Body of pancreas (tissue), 4 donors: ENCODE measurements at regions not wholly inside any gene's neighbourhood (a gene's known extent, or its start where the extent isn't known, plus 50 kb on each side); places are given as distances from the start of the nearest gene placed in this dataset.
A peak's percentile ranks its signal among the peaks of the same experiment; 100 is the strongest.

ENCODE experiments used
- ATAC-seq: fragments of 150-250 bp; one replicate; pipeline ENCODE4 v1.9.1; 2016
- DNase-seq, 4 donors: peaks; one replicate each; pipeline ENCODE4 v3.0.0-alpha.2; 2019
- H3K27ac ChIP-seq, 4 donors: fragments of 200-600 bp; sonication (generic); 1 replicate in 3 of 4; 2 replicates in 1 of 4; pipeline versions ENCODE4 v1.5.1 to v1.6.1; 2016 to 2019; ENCODE audit warnings: mild to moderate bottlenecking in 1 of 4, mixed read lengths in 1 of 4, moderate library complexity in 1 of 4
- H3K27me3 ChIP-seq, 2 donors: fragments of 200-600 bp; sonication (generic); one replicate each; pipeline ENCODE4 v1.6.0; 2016; ENCODE audit warnings: mild to moderate bottlenecking in 1 of 2
- H3K36me3 ChIP-seq, 2 donors: fragments of 200-600 bp; sonication (generic); replicated peaks in 1 of 2; 2 replicates each; pipeline ENCODE4 v1.5.1; 2016; ENCODE audit warnings: low read depth in 2 of 2; ENCODE audit not compliant: insufficient read depth in 1 of 2
- H3K4me1 ChIP-seq: fragments of 200-600 bp; sonication (generic); one replicate; pipeline ENCODE4 v1.6.0; 2016
- H3K4me3 ChIP-seq, 2 donors: fragments of 200-600 bp; sonication (generic); 1 replicate in 1 of 2; 2 replicates in 1 of 2; pipeline ENCODE4 v1.5.1; 2016 to 2019
- H3K9me3 ChIP-seq, 3 donors: fragments of 200-600 bp; sonication (generic); 1 replicate in 2 of 3; 2 replicates in 1 of 3; pipeline ENCODE4 v1.5.1; 2016
- CTCF ChIP-seq, 7 experiments: fragments of 450-650 bp in 4 of 7; fragments of 200-600 bp in 3 of 7; sonication (generic) in 3 of 7; IDR thresholded peaks; one replicate each; pipeline ENCODE4 v1.5.1; 2016 to 2019; ENCODE audit warnings: antibody characterized with exemption in 7 of 7
- POLR2A ChIP-seq, 3 donors: fragments of 450-650 bp; IDR thresholded peaks; one replicate each; pipeline ENCODE4 v1.6.1; 2016; ENCODE audit warnings: antibody characterized with exemption in 3 of 3, mild to moderate bottlenecking in 2 of 3
- WGBS, 2 donors: methylation state at CpG; one replicate each; pipeline ENCODE4 v1.1.5; 2017; 5-methylcytosine and 5-hydroxymethylcytosine counted together
- intact Hi-C: fragments of 100-400 bp; cut with DNase I; formaldehyde crosslinking; loops from one replicate; pipeline ENCODE4 v1.15.1; 2023

GRCh38 chr11:8767466-8768142 lies 85.0 kb downstream of the RPL27A start:
- Histone ChIP-seq H3K4me1 (peaks cover 43% of the 10 kb centered on the region), H3K27ac (peak overlapping the region in 2 of 4 donors; percentile 2 to 48), H3K27me3 (no peaks in the 10 kb centered on the region), H3K9me3 (no peaks in the 10 kb centered on the region), H3K36me3 (no peaks in the 10 kb centered on the region), H3K4me3 (no peak overlapping the region)
- 83 to 86% methylated on average over 9 of the region's 9 CpGs for WGBS, 2 donors
- intact Hi-C loops, result no loop called here
- TF ChIP-seq CTCF (IDR thresholded peaks at IDR 0.05) (no peak), POLR2A (IDR thresholded peaks at IDR 0.05) (no peak)
- no peak for ATAC-seq
- no peak for DNase-seq

- 67 to 68% methylated on average over 3 of the region's 3 CpGs for WGBS, 2 donors
- Histone ChIP-seq H3K4me3 (no peak overlapping the region), H3K9me3 (no peaks in the 10 kb centered on the region), H3K4me1 (peaks cover 52% of the 10 kb centered on the region), H3K27me3 (no peaks in the 10 kb centered on the region), H3K36me3 (no peaks in the 10 kb centered on the region), H3K27ac (peak overlapping the region in 3 of 4 donors; percentile 15 to 48 (median 46))
- peak; percentile 28 for ATAC-seq
- intact Hi-C loops, result no loop called here
- TF ChIP-seq CTCF (IDR thresholded peaks at IDR 0.05) (peak in 4 of 7 experiments; percentile 14 to 33 (median 22)), POLR2A (IDR thresholded peaks at IDR 0.05) (no peak)
- DNase-seq, result peak; percentile 33 to 74 (median 64)
Measured at GRCh38 chr11:8768625-8769333, 86.2 kb downstream of the RPL27A start.

- no peak overlapping the region for H3K27ac ChIP-seq
Measured at GRCh38 chr11:8772571-8773519, 90.3 kb downstream of the RPL27A start.

More at GRCh38 chr11:8772571-8773519, 90.3 kb downstream of the RPL27A start:
- Histone ChIP-seq H3K36me3 (no peaks in the 10 kb centered on the region), H3K27me3 (no peaks in the 10 kb centered on the region), H3K4me3 (no peak overlapping the region), H3K4me1 (peaks cover 65% of the 10 kb centered on the region), H3K9me3 (no peaks in the 10 kb centered on the region)
- ATAC-seq, result no peak
- intact Hi-C loops, result no loop called here
- TF ChIP-seq CTCF (IDR thresholded peaks at IDR 0.05) (no peak), POLR2A (IDR thresholded peaks at IDR 0.05) (no peak)
- no peak for DNase-seq
- 70 to 83% methylated on average over 4 to 9 of the region's 9 CpGs for WGBS, 2 donors
